Colonic mucosa (tissue), 4 donors: ENCODE measurements at regions not wholly inside any gene's neighbourhood (a gene's known extent, or its start where the extent isn't known, plus 50 kb on each side); places are given as distances from the start of the nearest gene placed in this dataset.

ENCODE experiments used
- DNase-seq: peaks from one replicate; pipeline ENCODE4 v3.0.0-alpha.2; 2020
- H3K27ac ChIP-seq: fragments of 200-600 bp; one replicate; pipeline ENCODE4 v1.8.0; 2021
- H3K27me3 ChIP-seq: fragments of 200-600 bp; one replicate; pipeline ENCODE4 v1.8.0; 2021
- H3K36me3 ChIP-seq: fragments of 200-600 bp; one replicate; pipeline ENCODE4 v1.8.0; 2021
- H3K4me1 ChIP-seq: fragments of 200-600 bp; one replicate; pipeline ENCODE4 v1.8.0; 2021; ENCODE audit warnings: mild to moderate bottlenecking
- H3K4me3 ChIP-seq: fragments of 200-600 bp; one replicate; pipeline ENCODE4 v1.8.0; 2021
- H3K9ac ChIP-seq, 2 donors: one replicate each; pipeline ENCODE4 v1.7.0; 2013; ENCODE audit warnings: control low read depth in 2 of 2, low read depth in 2 of 2, low read length in 2 of 2
- H3K9me3 ChIP-seq: fragments of 200-600 bp; one replicate; pipeline ENCODE4 v1.8.0; 2021
- CTCF ChIP-seq: fragments of 200-600 bp; IDR thresholded peaks from one replicate; pipeline ENCODE4 v1.8.0; 2022; ENCODE audit warnings: antibody characterized with exemption, mild to moderate bottlenecking
- intact Hi-C: fragments of 100-400 bp; cut with DNase I; formaldehyde crosslinking; loops from one replicate; pipeline ENCODE4 v1.14.1; 2022
- donor health status: healthy.
- donor health status: DM: no; HTN: no; CAD: no.
- donor health status: DM: no; HTN: no; CAD: no.

DNA sequence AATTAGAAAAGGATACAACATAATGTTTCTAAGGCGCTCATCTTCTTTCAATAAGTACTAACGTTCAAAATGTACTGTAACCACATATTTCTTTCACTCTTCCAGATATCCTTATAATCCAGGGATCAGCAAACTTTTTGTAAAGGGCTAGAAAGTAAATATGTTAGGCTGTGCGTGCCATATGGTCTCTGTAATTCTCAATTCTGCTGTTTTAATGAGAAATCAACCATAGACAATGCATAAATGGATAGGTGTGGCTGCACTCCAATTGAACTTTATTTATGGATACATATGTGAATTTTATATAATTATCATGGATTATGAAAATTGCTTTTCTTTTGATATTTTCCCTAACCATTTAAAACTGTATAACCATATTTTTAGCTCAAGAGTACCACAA is 459.4 kb downstream of the EPHA4 start:
- Histone ChIP-seq H3K4me3 (no peak overlapping the region), H3K36me3 (no peaks in the 10 kb centered on the region), H3K4me1 (no peaks in the 10 kb centered on the region), H3K9me3 (no peaks in the 10 kb centered on the region), H3K9ac (no peak overlapping the region), H3K27me3 (no peaks in the 10 kb centered on the region), H3K27ac (no peak overlapping the region)
- intact Hi-C loops: no loop called here
- TF ChIP-seq CTCF: no peak
- no peak for DNase-seq

DNA sequence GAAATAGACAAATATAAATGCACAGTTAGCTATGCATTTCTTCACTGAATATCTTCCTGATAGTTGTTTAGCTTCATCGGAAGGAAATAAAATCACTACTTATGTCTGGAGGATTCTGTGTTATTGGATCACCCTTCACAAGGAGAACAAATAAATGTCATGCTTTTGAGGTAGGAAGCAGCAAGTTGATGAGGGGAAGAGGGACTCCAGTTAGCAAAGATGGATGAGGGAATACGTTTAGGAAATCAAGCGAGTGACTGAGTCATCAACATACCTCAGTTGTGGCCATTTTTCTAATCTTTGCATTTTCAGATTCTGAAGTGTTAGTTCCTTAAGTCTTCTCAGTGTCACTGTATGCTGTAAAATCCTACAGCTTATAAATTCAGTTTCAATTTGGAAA is 456.2 kb downstream of the EPHA4 start:
- H3K4me1 ChIP-seq: no peaks in the 10 kb centered on the region
- H3K4me3 ChIP-seq: no peak overlapping the region
- no peaks in the 10 kb centered on the region for H3K27me3 ChIP-seq
- H3K36me3 ChIP-seq: no peaks in the 10 kb centered on the region
- intact Hi-C loops: no loop called here
- no peak overlapping the region for H3K27ac ChIP-seq
- H3K9ac ChIP-seq: no peak overlapping the region
- no peak for DNase-seq
- H3K9me3 ChIP-seq: no peaks in the 10 kb centered on the region
- no peak for TF ChIP-seq CTCF

DNA sequence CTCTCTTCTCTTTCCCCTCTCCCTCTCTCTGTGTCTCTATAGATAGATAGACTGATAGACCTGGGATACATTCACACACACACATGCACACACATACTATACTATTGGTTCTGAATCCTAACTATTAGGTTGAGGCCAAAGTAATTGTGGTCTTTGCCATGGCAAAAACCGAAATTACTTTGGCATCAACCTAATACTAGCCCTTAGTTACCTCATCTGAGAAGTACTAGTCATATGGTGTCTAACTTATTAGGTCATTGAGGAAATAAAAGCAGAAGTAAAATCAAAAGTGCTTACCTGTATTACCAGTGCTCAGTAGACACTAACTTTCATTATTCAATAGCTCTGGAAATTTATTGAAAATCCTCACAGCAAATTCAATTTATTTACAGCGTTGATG is 451.5 kb downstream of the EPHA4 start:
- no peak for DNase-seq
- Histone ChIP-seq H3K9me3 (no peaks in the 10 kb centered on the region), H3K4me1 (no peaks in the 10 kb centered on the region), H3K9ac (no peak overlapping the region), H3K27ac (no peak overlapping the region), H3K36me3 (no peaks in the 10 kb centered on the region), H3K4me3 (no peak overlapping the region), H3K27me3 (no peaks in the 10 kb centered on the region)
- TF ChIP-seq CTCF: no peak
- intact Hi-C loops: no loop called here

DNA sequence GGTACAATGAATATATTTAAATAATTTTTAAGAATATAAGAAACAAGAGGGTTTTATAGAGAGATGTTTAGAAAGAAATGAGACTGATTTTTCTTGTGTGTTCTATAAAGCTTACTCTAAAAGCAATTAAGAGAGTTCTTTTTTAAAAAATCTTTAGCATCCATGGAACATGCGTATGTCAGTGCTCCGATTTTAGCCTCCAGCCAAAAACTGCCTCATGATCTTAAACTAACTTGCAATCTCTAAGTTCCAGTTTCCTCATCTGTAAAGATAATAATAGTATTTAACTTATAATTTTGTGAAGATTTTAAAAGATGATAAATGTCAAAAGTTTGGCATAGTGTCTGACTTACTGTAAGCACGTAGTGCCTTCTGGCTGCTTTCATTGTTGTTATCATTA is 448.7 kb downstream of the EPHA4 start:
- Histone ChIP-seq H3K27ac (no peak overlapping the region), H3K4me3 (no peak overlapping the region), H3K36me3 (no peaks in the 10 kb centered on the region), H3K9me3 (no peaks in the 10 kb centered on the region), H3K9ac (no peak overlapping the region), H3K27me3 (no peaks in the 10 kb centered on the region), H3K4me1 (no peaks in the 10 kb centered on the region)
- no peak for DNase-seq
- no peak for TF ChIP-seq CTCF
- intact Hi-C loops: no loop called here

- H3K27me3 ChIP-seq: no peaks in the 10 kb centered on the region
- TF ChIP-seq CTCF: no peak
- intact Hi-C loops: no loop called here
- DNase-seq: no peak
- H3K4me1 ChIP-seq: no peaks in the 10 kb centered on the region
- H3K36me3 ChIP-seq: no peaks in the 10 kb centered on the region
- no peak overlapping the region for H3K9ac ChIP-seq
- H3K27ac ChIP-seq: no peak overlapping the region
- H3K4me3 ChIP-seq: no peak overlapping the region
- H3K9me3 ChIP-seq: no peaks in the 10 kb centered on the region
Measured at GRCh38 chr2:221124532-221125240, 447.4 kb downstream of the EPHA4 start.
